GM23338 (cell line): ENCODE measurements at regions not wholly inside any gene's neighbourhood (a gene's known extent, or its start where the extent isn't known, plus 50 kb on each side); places are given as distances from the start of the nearest gene placed in this dataset.

Experiments
- ATAC-seq: fragments of 200-7000 bp; cut with Tn5 transposase; 3 replicates; pipeline ENCODE4 v1.9.1; 2020
- DNase-seq: peaks from one replicate; pipeline ENCODE4 v3.0.0-alpha.2; 2015; ENCODE audit warnings: low spot score
- H2AFZ ChIP-seq: fragments of 200-600 bp; sonication (generic); 2 replicates; pipeline ENCODE4 v1.8.0; 2016; ENCODE audit warnings: antibody characterized with exemption, mild to moderate bottlenecking, moderate library complexity
- H3F3A ChIP-seq: fragments of 200-600 bp; sonication (generic); replicated peaks from 2 replicates; pipeline ENCODE4 v1.8.0; 2017; ENCODE audit warnings: antibody characterized with exemption, mixed run types, low read depth
- H3K27ac ChIP-seq: fragments of 200-600 bp; sonication (generic); 2 replicates; pipeline ENCODE4 v1.6.1; 2016; ENCODE audit warnings: low read depth
- H3K27me3 ChIP-seq: fragments of 200-600 bp; sonication (generic); 2 replicates; pipeline ENCODE4 v1.8.0; 2016; ENCODE audit warnings: mild to moderate bottlenecking, mixed run types, moderate library complexity; ENCODE audit not compliant: insufficient read depth
- H3K36me3 ChIP-seq: fragments of 200-600 bp; sonication (generic); 2 replicates; pipeline ENCODE4 v1.8.0; 2016; ENCODE audit warnings: mild to moderate bottlenecking; ENCODE audit not compliant: insufficient read depth
- H3K4me1 ChIP-seq: fragments of 200-600 bp; sonication (generic); 2 replicates; pipeline ENCODE4 v1.8.0; 2016; ENCODE audit warnings: mild to moderate bottlenecking, moderate library complexity; ENCODE audit not compliant: insufficient read depth
- H3K4me2 ChIP-seq: fragments of 200-600 bp; sonication (generic); 2 replicates; pipeline ENCODE4 v1.7.1; 2017; ENCODE audit warnings: mixed run types
- H3K4me3 ChIP-seq: fragments of 200-600 bp; sonication (generic); 2 replicates; pipeline ENCODE4 v1.6.1; 2016; ENCODE audit warnings: mixed run types
- H3K79me2 ChIP-seq: fragments of 200-600 bp; sonication (generic); replicated peaks from 2 replicates; pipeline ENCODE4 v1.8.0; 2017; ENCODE audit warnings: mild to moderate bottlenecking; ENCODE audit not compliant: insufficient read depth
- H3K9me2 ChIP-seq: fragments of 200-600 bp; sonication (generic); 2 replicates; pipeline ENCODE4 v1.8.0; 2017; ENCODE audit not compliant: insufficient read depth
- H4K20me1 ChIP-seq: fragments of 200-600 bp; sonication (generic); replicated peaks from 2 replicates; pipeline ENCODE4 v1.8.0; 2017; ENCODE audit warnings: mild to moderate bottlenecking; ENCODE audit not compliant: insufficient read depth
- H3K27ac Mint-ChIP-seq: 2 replicates; pipeline ENCODE4 v1.8.0; 2020; ENCODE audit warnings: inconsistent platforms, mild to moderate bottlenecking, moderate library complexity, mixed read lengths
- H3K27me3 Mint-ChIP-seq: 3 replicates; pipeline ENCODE4 v1.8.0; 2022; ENCODE audit warnings: low read depth, mild to moderate bottlenecking, moderate library complexity, mixed read lengths, inconsistent platforms; ENCODE audit not compliant: insufficient read depth, poor library complexity
- H3K36me3 Mint-ChIP-seq: 3 replicates; pipeline ENCODE4 v1.8.0; 2021; ENCODE audit warnings: low read depth, mild to moderate bottlenecking, inconsistent platforms, moderate library complexity, mixed read lengths
- H3K4me1 Mint-ChIP-seq: 3 replicates; pipeline ENCODE4 v1.8.0; 2020; ENCODE audit warnings: mild to moderate bottlenecking, inconsistent platforms, mixed read lengths
- H3K4me3 Mint-ChIP-seq: 3 replicates; pipeline ENCODE4 v1.8.0; 2021; ENCODE audit warnings: moderate library complexity, mild to moderate bottlenecking, inconsistent platforms, mixed read lengths
- H3K9me3 Mint-ChIP-seq: 3 replicates; pipeline ENCODE4 v1.8.0; 2020; ENCODE audit warnings: moderate library complexity, mild to moderate bottlenecking, inconsistent platforms, mixed read lengths
- CREB1 ChIP-seq: fragments of 250-450 bp; sonication (Bioruptor Pico); IDR thresholded peaks from 2 replicates; pipeline ENCODE4 v1.5.0; 2020; ENCODE audit warnings: low read depth, mild to moderate bottlenecking, moderate library complexity
- CTCF ChIP-seq, 2 experiments: fragments of 200-600 bp in 1 of 2; sonication (generic) in 1 of 2; conservative IDR thresholded peaks; 2 replicates each; pipeline versions ENCODE4 v1.5.1 to v1.6.1; 2016 to 2017; ENCODE audit warnings: antibody characterized with exemption in 2 of 2, low read depth in 2 of 2, mild to moderate bottlenecking in 2 of 2, moderate library complexity in 1 of 2
- ETS1 ChIP-seq: IDR thresholded peaks from 2 replicates; pipeline ENCODE4 v1.6.1; 2016; ENCODE audit warnings: antibody characterized with exemption
- EZH2 ChIP-seq: fragments of 200-600 bp; sonication (generic); IDR thresholded peaks from one replicate; pipeline ENCODE4 v1.8.0; 2017; ENCODE audit warnings: antibody characterized with exemption, mild to moderate bottlenecking, low read depth; ENCODE audit not compliant: unreplicated experiment
- EZH2phosphoT487 ChIP-seq: fragments of 200-600 bp; sonication (generic); IDR thresholded peaks from one replicate; pipeline ENCODE4 v1.8.1; 2018; ENCODE audit warnings: antibody characterized with exemption; ENCODE audit not compliant: unreplicated experiment
- NANOG ChIP-seq: IDR thresholded peaks from 2 replicates; pipeline ENCODE4 v1.6.1; 2016; ENCODE audit warnings: antibody characterized with exemption, borderline replicate concordance
- POLR2AphosphoS5 ChIP-seq: IDR thresholded peaks from 2 replicates; pipeline ENCODE4 v1.6.1; 2016; ENCODE audit warnings: antibody characterized with exemption, low read depth
- REST ChIP-seq: IDR thresholded peaks from one replicate; pipeline ENCODE4 v1.6.1; 2018; ENCODE audit warnings: antibody characterized with exemption; ENCODE audit not compliant: unreplicated experiment
- STAT1 ChIP-seq: IDR thresholded peaks from one replicate; pipeline ENCODE4 v1.6.1; 2016; ENCODE audit warnings: antibody characterized with exemption; ENCODE audit not compliant: unreplicated experiment
- ZNF114 ChIP-seq: fragments of 250-450 bp; sonication (Bioruptor Pico); IDR thresholded peaks from 2 replicates; pipeline ENCODE4 v1.5.0; 2020; ENCODE audit warnings: mild to moderate bottlenecking, moderate library complexity
- ZNF331 ChIP-seq: fragments of 250-450 bp; sonication (Bioruptor Pico); IDR thresholded peaks from 2 replicates; pipeline ENCODE4 v1.5.0; 2020; ENCODE audit warnings: low read depth, mild to moderate bottlenecking, moderate library complexity
- ZNF462 ChIP-seq: fragments of 250-450 bp; sonication (Bioruptor Pico); IDR thresholded peaks from 2 replicates; pipeline ENCODE4 v1.5.0; 2020; ENCODE audit warnings: mild to moderate bottlenecking, moderate library complexity

DNA sequence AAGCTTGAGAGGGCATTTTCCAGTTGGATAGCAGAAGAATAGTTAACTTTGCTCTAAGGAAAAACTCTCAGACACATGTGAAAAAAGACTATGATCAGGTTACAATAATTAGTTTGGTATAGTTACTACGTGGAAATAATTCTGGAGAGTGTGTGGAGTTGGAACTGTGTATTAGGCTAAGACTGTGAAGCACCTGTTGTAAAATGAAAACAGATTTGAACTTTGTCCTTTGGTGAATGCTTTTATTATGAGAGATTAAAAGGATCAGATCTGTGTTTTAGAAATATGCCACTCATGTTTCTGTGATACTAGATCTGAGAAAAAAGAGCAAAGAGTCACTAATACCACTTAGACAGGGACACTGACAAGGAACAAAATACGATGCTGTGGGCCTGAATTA, 807.5 kb upstream of the ATXN8OS start (continued):
- TF ChIP-seq ZNF462 (no peak), CTCF (conservative IDR thresholded peaks at IDR 0.05; ENCODE audit: low read depth in 2 of 2) (no peak)

- Histone ChIP-seq H2AFZ (no peak overlapping the region), H3K4me2 (no peak overlapping the region), H3K4me1 (peaks cover 11% of the 10 kb centered on the region), H3K27me3 (no peaks in the 10 kb centered on the region), H3K9me2 (peaks cover 3% of the 10 kb centered on the region; the same call in 1 of the 2 replicates), H3F3A (no peaks in the 10 kb centered on the region), H3K27ac (no peak overlapping the region), H3K4me3 (no peak overlapping the region), H3K36me3 (no peaks in the 10 kb centered on the region), H4K20me1 (no peaks in the 10 kb centered on the region), H3K79me2 (no peaks in the 10 kb centered on the region)
- ATAC-seq: no peak
- DNase-seq: no peak
- no peaks in the 10 kb centered on the region; the same call in 2 of the 3 replicates for H3K36me3 Mint-ChIP-seq
- H3K4me3 Mint-ChIP-seq: no peak overlapping the region
- peaks cover 12% of the 10 kb centered on the region; the same call in 2 of the 3 replicates for H3K4me1 Mint-ChIP-seq
- no peaks in the 10 kb centered on the region for H3K27me3 Mint-ChIP-seq
- H3K27ac Mint-ChIP-seq: no peak overlapping the region
- no peaks in the 10 kb centered on the region for H3K9me3 Mint-ChIP-seq
- TF ChIP-seq POLR2AphosphoS5 (no peak), REST (no peak), STAT1 (no peak), EZH2phosphoT487 (no peak), ETS1 (no peak), ZNF331 (CRISPR knock-in tag) (no peak), NANOG (no peak), EZH2 (no peak), ZNF114 (CRISPR knock-in tag) (no peak), CREB1 (no peak)
Measured at GRCh38 chr13:69296130-69296529, 811.5 kb upstream of the ATXN8OS start.
